GM10266 (cell line): ENCODE measurements at regions not wholly inside any gene's neighbourhood (a gene's known extent, or its start where the extent isn't known, plus 50 kb on each side); places are given as distances from the start of the nearest gene placed in this dataset.
"Not testable (repeated sequence)": the region's sequence is repeated elsewhere in the genome, so short reads cannot be mapped to it uniquely, and the experiment has no call there.

Experiments
- DNase-seq: peaks from one replicate; pipeline ENCODE4 v3.0.0; 2012; ENCODE audit errors: extremely low spot score
- TF ChIP-seq, protein P1 (sequence below): IDR thresholded peaks from 2 replicates; pipeline ENCODE4 v1.5.1; 2012; ENCODE audit warnings: mild to moderate bottlenecking, low read depth; ENCODE audit not compliant: control insufficient read depth, insufficient read depth; ENCODE audit errors: missing control alignments

DNA sequence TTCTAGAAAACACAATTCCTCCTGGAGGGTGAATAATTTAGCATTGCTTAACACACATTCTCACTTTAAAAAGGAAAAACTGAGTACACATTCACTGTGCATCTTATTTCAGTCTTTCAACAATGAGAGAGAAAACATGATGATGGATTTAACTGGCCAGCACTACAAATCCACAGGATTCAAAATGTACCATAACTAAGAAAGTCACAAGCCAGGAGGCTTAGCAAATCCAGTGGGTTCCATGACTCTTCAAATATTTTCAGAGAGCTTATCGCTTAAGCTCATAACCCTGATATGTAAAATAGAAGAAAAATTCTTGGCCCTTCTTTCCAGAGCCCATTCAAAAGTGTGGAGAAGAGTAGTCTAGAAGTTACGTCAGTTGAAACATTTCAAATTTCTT is 820.3 kb downstream of the LTN1 start:
- TF ChIP-seq, protein P1, sequence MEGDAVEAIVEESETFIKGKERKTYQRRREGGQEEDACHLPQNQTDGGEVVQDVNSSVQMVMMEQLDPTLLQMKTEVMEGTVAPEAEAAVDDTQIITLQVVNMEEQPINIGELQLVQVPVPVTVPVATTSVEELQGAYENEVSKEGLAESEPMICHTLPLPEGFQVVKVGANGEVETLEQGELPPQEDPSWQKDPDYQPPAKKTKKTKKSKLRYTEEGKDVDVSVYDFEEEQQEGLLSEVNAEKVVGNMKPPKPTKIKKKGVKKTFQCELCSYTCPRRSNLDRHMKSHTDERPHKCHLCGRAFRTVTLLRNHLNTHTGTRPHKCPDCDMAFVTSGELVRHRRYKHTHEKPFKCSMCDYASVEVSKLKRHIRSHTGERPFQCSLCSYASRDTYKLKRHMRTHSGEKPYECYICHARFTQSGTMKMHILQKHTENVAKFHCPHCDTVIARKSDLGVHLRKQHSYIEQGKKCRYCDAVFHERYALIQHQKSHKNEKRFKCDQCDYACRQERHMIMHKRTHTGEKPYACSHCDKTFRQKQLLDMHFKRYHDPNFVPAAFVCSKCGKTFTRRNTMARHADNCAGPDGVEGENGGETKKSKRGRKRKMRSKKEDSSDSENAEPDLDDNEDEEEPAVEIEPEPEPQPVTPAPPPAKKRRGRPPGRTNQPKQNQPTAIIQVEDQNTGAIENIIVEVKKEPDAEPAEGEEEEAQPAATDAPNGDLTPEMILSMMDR: no peak
- no peak for DNase-seq

DNA sequence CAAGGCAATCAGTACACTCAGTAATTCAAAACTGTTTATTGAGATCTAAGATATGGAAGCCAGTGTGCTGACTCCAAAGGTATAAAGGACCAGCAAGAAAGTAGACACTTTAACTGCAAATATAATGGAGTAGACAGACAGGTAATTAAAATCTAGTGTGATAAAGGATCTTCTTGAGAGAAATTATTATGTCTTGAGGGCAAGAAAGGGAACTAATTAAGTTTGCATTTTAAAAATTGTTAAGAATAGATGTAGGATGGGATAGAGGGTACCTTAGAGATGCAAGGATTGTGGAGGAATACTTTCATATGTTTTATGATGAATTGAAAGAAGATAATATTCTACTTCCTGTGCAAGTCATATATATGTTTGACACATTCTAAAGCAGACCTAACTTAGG is 825.3 kb downstream of the LTN1 start:
- TF ChIP-seq, protein P1: no peak
- DNase-seq: no peak

DNA sequence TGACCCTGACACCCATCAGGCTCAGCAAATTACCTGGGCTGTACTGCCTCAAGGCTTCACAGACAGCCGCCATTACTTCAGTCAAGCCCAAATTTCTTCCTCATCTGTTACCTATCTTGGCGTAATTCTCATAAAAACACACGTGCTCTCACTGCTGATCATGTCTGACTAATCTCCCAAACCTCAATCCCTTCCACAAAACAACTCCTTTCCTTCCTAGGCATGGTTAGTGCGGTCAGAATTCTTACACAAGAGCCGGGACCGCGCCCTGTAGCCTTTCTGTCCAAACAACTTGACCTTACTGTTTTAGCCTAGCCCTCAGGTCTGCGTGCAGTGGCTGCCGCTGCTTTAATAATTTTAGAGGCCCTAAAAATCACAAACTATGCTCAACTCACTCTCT is 828.2 kb downstream of the LTN1 start:
- not testable (repeated sequence) for DNase-seq

DNA sequence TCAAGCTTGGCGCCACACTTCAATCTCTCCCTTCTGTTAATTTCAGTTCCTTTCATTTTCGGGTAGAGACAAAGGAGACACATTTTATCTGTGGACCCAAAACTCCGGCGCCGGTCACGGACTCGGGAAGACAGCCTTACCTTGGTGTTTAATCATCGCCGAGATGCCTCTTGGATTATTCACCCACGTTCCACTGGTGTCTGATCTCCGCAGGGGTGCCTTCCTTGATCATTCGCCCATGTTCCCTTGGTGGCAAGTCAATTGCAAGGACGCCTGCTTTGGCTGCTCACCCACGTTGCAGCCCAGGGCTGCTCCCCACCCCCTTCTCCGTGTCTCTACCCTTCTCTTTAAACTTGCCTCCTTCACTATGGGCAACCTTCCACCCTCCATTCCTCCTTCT is 830.6 kb downstream of the LTN1 start:
- not testable (repeated sequence) for DNase-seq

GRCh38 chr21:28160378-28160777 is 832.3 kb downstream of the LTN1 start:
- TF ChIP-seq, protein P1: no peak
- no peak for DNase-seq

DNA sequence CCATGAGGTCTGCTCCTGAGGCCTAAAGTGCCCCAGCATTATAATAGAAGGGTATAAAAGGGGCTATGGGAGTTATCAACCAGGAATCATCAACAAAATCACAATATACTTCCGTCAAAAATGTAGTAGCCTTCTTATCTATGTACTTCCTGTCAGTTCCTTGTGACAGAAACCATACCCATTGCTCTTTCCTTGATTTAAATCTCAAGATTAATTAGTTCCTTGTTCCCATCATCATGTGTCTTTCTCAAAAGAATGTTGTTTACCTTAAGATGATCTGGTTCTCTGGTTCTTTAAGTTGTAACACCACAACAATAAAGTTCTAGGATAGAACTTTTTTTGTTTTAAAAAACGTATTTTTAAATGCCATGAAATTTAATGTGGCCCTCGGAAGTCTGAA is 833.3 kb downstream of the LTN1 start:
- TF ChIP-seq, protein P1: no peak

DNA sequence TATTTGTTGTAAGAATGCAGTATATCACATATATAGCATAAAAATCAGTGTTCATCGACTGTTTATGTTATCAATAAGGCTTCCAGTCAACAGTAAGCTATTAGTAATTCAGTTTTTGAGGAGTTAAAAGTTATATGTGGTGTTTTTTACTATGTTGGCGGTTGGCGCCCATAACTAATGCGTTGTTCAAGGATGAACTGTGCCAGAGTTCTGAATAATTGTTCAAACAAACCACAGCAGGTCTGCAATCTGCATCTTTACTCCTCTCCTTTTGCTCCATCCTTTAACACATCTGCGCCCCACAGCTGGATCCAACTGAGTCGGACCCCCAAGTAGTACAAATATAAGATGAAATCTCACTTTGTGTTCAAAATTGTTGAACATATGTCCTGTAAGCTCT is 836.1 kb downstream of the LTN1 start:
- DNase-seq: no peak
- TF ChIP-seq, protein P1: no peak

More for the DNA sequence above, 833.3 kb downstream of the LTN1 start:
- DNase-seq: no peak

- DNase-seq: no peak
- TF ChIP-seq, protein P1: no peak
Observed at GRCh38 chr21:28154121-28154520, 838.6 kb downstream of the LTN1 start.
